Trophoblast cell (in vitro differentiated cells and primary cell): ENCODE measurements at regions not wholly inside any gene's neighbourhood (a gene's known extent, or its start where the extent isn't known, plus 50 kb on each side); places are given as distances from the start of the nearest gene placed in this dataset.

Source experiments
- DNase-seq, 2 donors: peaks; one replicate each; pipeline ENCODE4 v3.0.0-alpha.2; 2016
- H2AFZ ChIP-seq: 2 replicates; pipeline ENCODE4 v1.6.1; 2013; ENCODE audit warnings: low read length, moderate library complexity, mild to moderate bottlenecking; ENCODE audit not compliant: insufficient read depth, poor library complexity
- H2AK5ac ChIP-seq: 2 replicates; pipeline ENCODE4 v1.6.1; 2013; ENCODE audit warnings: mild to moderate bottlenecking, low read length
- H2BK120ac ChIP-seq: 2 replicates; pipeline ENCODE4 v1.6.1; 2013; ENCODE audit warnings: low read length, mild to moderate bottlenecking, moderate library complexity; ENCODE audit not compliant: insufficient read depth, poor library complexity
- H2BK12ac ChIP-seq: 2 replicates; pipeline ENCODE4 v1.6.1; 2013; ENCODE audit warnings: mild to moderate bottlenecking, low read length, moderate library complexity
- H2BK5ac ChIP-seq: 2 replicates; pipeline ENCODE4 v1.6.1; 2013; ENCODE audit warnings: low read length, low read depth, moderate library complexity, mild to moderate bottlenecking; ENCODE audit not compliant: poor library complexity
- H3K14ac ChIP-seq: 2 replicates; pipeline ENCODE4 v1.6.1; 2013; ENCODE audit warnings: mild to moderate bottlenecking, low read length
- H3K18ac ChIP-seq: 2 replicates; pipeline ENCODE4 v1.6.1; 2013; ENCODE audit warnings: mild to moderate bottlenecking, low read length
- H3K23ac ChIP-seq: 2 replicates; pipeline ENCODE4 v1.6.1; 2013; ENCODE audit warnings: low read length
- H3K27ac ChIP-seq: 2 replicates; pipeline ENCODE4 v1.5.1; 2013; ENCODE audit warnings: low read depth, mild to moderate bottlenecking, inconsistent platforms, low read length, moderate library complexity
- H3K27me3 ChIP-seq: 2 replicates; pipeline ENCODE4 v1.6.1; 2013; ENCODE audit warnings: inconsistent platforms, mild to moderate bottlenecking, low read length, moderate library complexity; ENCODE audit not compliant: insufficient read depth
- H3K36me3 ChIP-seq, 2 experiments: 1 replicate in 1 of 2; 2 replicates in 1 of 2; pipeline ENCODE4 v1.6.1; 2013; ENCODE audit warnings: low read length in 2 of 2, mild to moderate bottlenecking in 2 of 2, moderate library complexity in 1 of 2; ENCODE audit not compliant: insufficient read depth in 2 of 2, control insufficient read depth in 1 of 2
- H3K4ac ChIP-seq: 2 replicates; pipeline ENCODE4 v1.6.1; 2013; ENCODE audit warnings: low read depth, mild to moderate bottlenecking, low read length, moderate library complexity
- H3K4me1 ChIP-seq, 2 experiments: 1 replicate in 1 of 2; 2 replicates in 1 of 2; pipeline ENCODE4 v1.6.1; 2013; ENCODE audit warnings: low read length in 2 of 2, mild to moderate bottlenecking in 2 of 2, moderate library complexity in 1 of 2; ENCODE audit not compliant: insufficient read depth in 2 of 2, control insufficient read depth in 1 of 2
- H3K4me2 ChIP-seq: 2 replicates; pipeline ENCODE4 v1.6.1; 2013; ENCODE audit warnings: inconsistent platforms, mild to moderate bottlenecking, low read length, moderate library complexity
- H3K4me3 ChIP-seq: 2 replicates; pipeline ENCODE4 v1.5.1; 2013; ENCODE audit warnings: mild to moderate bottlenecking, low read depth, low read length, inconsistent platforms
- H3K79me1 ChIP-seq: one replicate; pipeline ENCODE4 v1.6.1; 2013; ENCODE audit warnings: low read length
- H3K79me2 ChIP-seq: 2 replicates; pipeline ENCODE4 v1.6.1; 2013; ENCODE audit warnings: low read length, mild to moderate bottlenecking; ENCODE audit not compliant: control insufficient read depth, insufficient read depth, poor library complexity
- H3K9ac ChIP-seq: 2 replicates; pipeline ENCODE4 v1.6.1; 2013; ENCODE audit warnings: mild to moderate bottlenecking, low read length
- H3K9me3 ChIP-seq: 2 replicates; pipeline ENCODE4 v1.6.1; 2013; ENCODE audit warnings: low read depth, mild to moderate bottlenecking, control low read depth, inconsistent platforms, low read length; ENCODE audit not compliant: insufficient read depth
- H4K12ac ChIP-seq: 2 replicates; pipeline ENCODE4 v1.6.1; 2013; ENCODE audit warnings: low read depth, mild to moderate bottlenecking, low read length, moderate library complexity
- H4K8ac ChIP-seq: 2 replicates; pipeline ENCODE4 v1.6.1; 2013; ENCODE audit warnings: low read depth, mild to moderate bottlenecking, low read length, moderate library complexity
- H4K91ac ChIP-seq: one replicate; pipeline ENCODE4 v1.6.1; 2013; ENCODE audit warnings: low read depth, mild to moderate bottlenecking, low read length, moderate library complexity
- WGBS: extraction: QIAGEN DNeasy Blood & Tissue Kit; methylation state at CpG from one replicate; pipeline ENCODE4 v1.1.7; 2013; ENCODE audit warnings: missing lambda C conversion rate; ENCODE audit not compliant: insufficient read length, insufficient coverage; ENCODE audit errors: extremely low coverage; 5-methylcytosine and 5-hydroxymethylcytosine counted together

DNA sequence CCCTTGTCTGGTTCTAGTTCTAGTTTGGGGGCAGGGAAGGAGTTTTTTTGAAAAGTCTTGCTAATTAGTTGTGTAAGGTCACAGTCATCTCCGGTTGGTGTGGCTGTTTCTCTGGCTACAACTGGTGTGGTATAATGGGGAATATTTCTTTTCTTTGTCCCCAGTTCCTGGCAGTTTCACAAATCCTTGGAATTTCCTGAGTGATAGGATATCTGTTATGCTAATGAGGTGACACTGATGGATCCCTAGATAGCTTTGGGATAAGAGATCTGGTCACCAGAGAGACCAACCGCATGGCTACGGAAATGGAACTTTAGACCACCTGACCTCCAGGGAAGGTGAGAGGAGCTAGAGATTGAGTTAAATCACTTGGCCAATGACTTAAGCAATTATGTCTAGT, 494.6 kb downstream of the ARHGEF28 start:
- no peak overlapping the region for H3K4me3 ChIP-seq
- no peak overlapping the region for H2AK5ac ChIP-seq
- no peak overlapping the region for H3K27ac ChIP-seq
- no peak overlapping the region for H3K14ac ChIP-seq
- H3K4me2 ChIP-seq: no peak overlapping the region
- H2BK5ac ChIP-seq: no peak overlapping the region
- H3K9me3 ChIP-seq: no peaks in the 10 kb centered on the region
- H3K36me3 ChIP-seq: no peaks in the 10 kb centered on the region
- H4K91ac ChIP-seq: no peak overlapping the region
- no peaks in the 10 kb centered on the region for H3K79me1 ChIP-seq
- H3K18ac ChIP-seq: no peak overlapping the region
- H2BK12ac ChIP-seq: no peak overlapping the region
- H3K9ac ChIP-seq: no peak overlapping the region
- no peak overlapping the region for H2AFZ ChIP-seq
- DNase-seq: no peak
- H3K4ac ChIP-seq: no peak overlapping the region
- H2BK120ac ChIP-seq: no peak overlapping the region
- no peak overlapping the region for H3K23ac ChIP-seq
- H3K27me3 ChIP-seq: no peaks in the 10 kb centered on the region
- H3K79me2 ChIP-seq: peaks cover 2% of the 10 kb centered on the region
- peaks cover 0 to 5% of the 10 kb centered on the region in 2 experiments for H3K4me1 ChIP-seq
- H4K8ac ChIP-seq: no peak overlapping the region
- no peak overlapping the region for H4K12ac ChIP-seq
- no CpG with 5 or more reads among the region's 3 CpGs for WGBS

GRCh38 chr5:74118071-74118470, 492.1 kb downstream of the ARHGEF28 start:
- no peak overlapping the region for H4K91ac ChIP-seq
- H3K27me3 ChIP-seq: no peaks in the 10 kb centered on the region
- H3K4me1 ChIP-seq: peaks cover 0 to 5% of the 10 kb centered on the region in 2 experiments
- H4K12ac ChIP-seq: no peak overlapping the region
- H4K8ac ChIP-seq: no peak overlapping the region
- H3K4me2 ChIP-seq: no peak overlapping the region
- no peak overlapping the region for H2BK12ac ChIP-seq
- H3K23ac ChIP-seq: no peak overlapping the region
- H3K36me3 ChIP-seq: no peaks in the 10 kb centered on the region
- H3K79me2 ChIP-seq: peaks cover 2% of the 10 kb centered on the region
- no peak overlapping the region for H2AFZ ChIP-seq
- H3K18ac ChIP-seq: no peak overlapping the region
- H2BK5ac ChIP-seq: no peak overlapping the region
- no peaks in the 10 kb centered on the region for H3K9me3 ChIP-seq
- no CpG with 5 or more reads among the region's 2 CpGs for WGBS
- H3K27ac ChIP-seq: no peak overlapping the region
- no peak overlapping the region for H3K14ac ChIP-seq
- no peak overlapping the region for H3K9ac ChIP-seq
- H3K4ac ChIP-seq: no peak overlapping the region
- H2AK5ac ChIP-seq: no peak overlapping the region
- no peak for DNase-seq
- no peak overlapping the region for H3K4me3 ChIP-seq
- H3K79me1 ChIP-seq: no peaks in the 10 kb centered on the region
- no peak overlapping the region for H2BK120ac ChIP-seq

DNA sequence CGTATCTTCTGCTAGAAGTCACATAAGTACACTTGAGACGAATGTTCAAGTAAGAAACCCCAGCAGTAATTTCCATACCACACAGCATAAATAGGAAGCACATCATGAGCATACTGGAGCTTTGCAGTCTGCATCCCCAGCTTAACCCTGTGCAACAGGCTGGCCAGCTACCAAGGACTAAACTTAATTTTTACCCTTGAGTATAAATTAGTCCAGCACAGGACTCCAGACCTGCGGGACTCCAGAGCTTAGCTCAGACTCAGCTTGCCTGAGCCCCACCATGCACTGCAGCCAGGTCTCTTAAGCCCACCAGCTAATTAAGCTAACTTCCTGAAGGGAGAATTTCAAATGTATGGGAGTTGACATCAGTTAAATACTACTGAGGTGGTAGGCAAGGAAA, 491.0 kb downstream of the ARHGEF28 start:
- H3K14ac ChIP-seq: no peak overlapping the region
- no CpG with 5 or more reads among the region's 3 CpGs for WGBS
- no peak overlapping the region for H3K18ac ChIP-seq
- peaks cover 0 to 5% of the 10 kb centered on the region in 2 experiments for H3K4me1 ChIP-seq
- H3K4me3 ChIP-seq: no peak overlapping the region
- no peaks in the 10 kb centered on the region for H3K36me3 ChIP-seq
- no peak overlapping the region for H2BK12ac ChIP-seq
- H3K9ac ChIP-seq: no peak overlapping the region
- no peak overlapping the region for H4K12ac ChIP-seq
- no peak overlapping the region for H2BK120ac ChIP-seq
- H2AK5ac ChIP-seq: no peak overlapping the region
- H3K4me2 ChIP-seq: no peak overlapping the region
- H4K8ac ChIP-seq: peak overlapping the region; percentile 27
- no peak for DNase-seq
- H2AFZ ChIP-seq: no peak overlapping the region
- no peak overlapping the region for H2BK5ac ChIP-seq
- H3K9me3 ChIP-seq: no peaks in the 10 kb centered on the region
- no peak overlapping the region for H3K27ac ChIP-seq
- H3K79me2 ChIP-seq: peaks cover 2% of the 10 kb centered on the region
- H4K91ac ChIP-seq: no peak overlapping the region
- no peak overlapping the region for H3K4ac ChIP-seq
- no peaks in the 10 kb centered on the region for H3K79me1 ChIP-seq
- no peaks in the 10 kb centered on the region for H3K27me3 ChIP-seq
- H3K23ac ChIP-seq: no peak overlapping the region

DNA sequence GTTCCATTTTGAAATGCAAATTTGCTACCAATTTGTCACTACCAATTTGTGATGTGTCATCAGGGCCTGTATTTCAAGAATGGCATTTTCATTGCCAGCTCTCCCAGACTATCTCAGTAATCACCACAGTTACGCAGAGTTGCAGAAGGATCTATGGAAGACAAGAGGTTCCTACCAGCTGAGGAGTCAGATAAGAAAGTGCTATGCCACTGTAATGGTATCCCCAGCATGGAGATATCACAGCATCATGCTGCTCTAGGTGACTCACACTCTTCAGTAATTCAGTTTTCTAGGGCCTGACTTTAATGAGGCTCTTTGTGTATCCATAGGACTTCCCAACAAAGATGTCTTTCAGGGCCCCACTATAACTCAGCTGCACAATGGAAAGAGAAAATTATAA, 490.3 kb downstream of the ARHGEF28 start:
- Histone ChIP-seq H3K27me3 (no peaks in the 10 kb centered on the region), H4K91ac (no peak overlapping the region)

More for the DNA sequence above, 490.3 kb downstream of the ARHGEF28 start:
- H2BK12ac ChIP-seq: no peak overlapping the region
- no peak overlapping the region for H4K12ac ChIP-seq
- no peak overlapping the region for H3K18ac ChIP-seq
- H3K4me1 ChIP-seq: peaks cover 0 to 1% of the 10 kb centered on the region in 2 experiments
- no peak overlapping the region for H3K4ac ChIP-seq
- H3K9me3 ChIP-seq: no peaks in the 10 kb centered on the region
- H2AK5ac ChIP-seq: no peak overlapping the region
- no peak overlapping the region for H3K4me3 ChIP-seq
- no peak overlapping the region for H3K23ac ChIP-seq
- peak overlapping the region; percentile 40 for H2BK5ac ChIP-seq
- H3K14ac ChIP-seq: no peak overlapping the region
- no peak overlapping the region for H2BK120ac ChIP-seq
- DNase-seq: peak; percentile 33 to 76
- no peaks in the 10 kb centered on the region for H3K79me2 ChIP-seq
- H3K36me3 ChIP-seq: no peaks in the 10 kb centered on the region
- no peaks in the 10 kb centered on the region for H3K79me1 ChIP-seq
- H3K9ac ChIP-seq: no peak overlapping the region
- no peak overlapping the region for H3K27ac ChIP-seq
- no CpG with 5 or more reads among the region's 1 CpG for WGBS
- H2AFZ ChIP-seq: no peak overlapping the region
- H4K8ac ChIP-seq: no peak overlapping the region
- no peak overlapping the region for H3K4me2 ChIP-seq
